ENCODE measurements at regions not wholly inside any gene's neighbourhood (a gene's known extent, or its start where the extent isn't known, plus 50 kb on each side); places are given as distances from the start of the nearest gene placed in this dataset.

DNA sequence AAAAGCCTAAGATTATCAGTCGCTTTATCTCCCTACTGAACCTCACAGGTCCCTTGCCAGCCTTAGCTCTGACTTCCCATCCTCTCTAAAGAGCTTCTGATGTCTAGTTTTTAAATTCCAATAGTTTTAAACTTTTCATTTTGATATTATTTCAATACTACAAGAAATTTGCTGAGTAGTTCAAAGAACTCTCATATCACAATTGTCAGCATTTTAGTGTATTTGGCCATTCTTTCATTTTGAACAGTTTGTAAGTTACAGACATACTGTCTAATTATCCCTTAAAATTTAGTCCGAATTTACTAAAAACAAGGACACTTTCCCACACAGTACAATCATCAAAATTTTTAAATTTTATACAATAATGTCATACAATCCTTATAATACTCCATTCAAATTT lies 666.8 kb upstream of the SETBP1 start:
- no peaks in the 10 kb centered on the region for H3K9me3 Mint-ChIP-seq

DNA sequence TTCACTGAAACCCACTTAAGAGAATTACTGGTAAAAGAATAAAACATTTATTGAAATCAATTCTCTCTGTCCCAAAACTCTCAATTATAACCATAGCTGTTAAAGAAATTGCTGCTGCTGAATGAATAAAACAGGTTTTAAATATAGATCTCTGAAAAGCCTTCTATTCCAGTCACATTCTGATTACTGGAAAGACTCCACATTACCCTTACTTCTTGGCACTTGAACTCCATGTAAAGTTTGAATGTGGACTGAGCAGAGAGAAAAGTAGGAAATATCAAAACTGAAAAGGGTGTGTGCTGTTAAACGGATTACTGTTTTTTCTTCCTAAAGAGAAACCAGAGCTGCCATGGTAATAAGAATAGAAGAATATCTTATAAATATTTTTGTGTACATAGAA lies 655.3 kb upstream of the SETBP1 start:
- Histone ChIP-seq H3K9ac (no peak overlapping the region), H3K27me3 (no peaks in the 10 kb centered on the region), H3K27ac (no peak overlapping the region), H3K36me3 (no peaks in the 10 kb centered on the region), H3K9me3 (ENCODE audit: low read depth) (peaks cover 4% of the 10 kb centered on the region), H2AFZ (replicated peaks) (no peak overlapping the region), H4K20me1 (ENCODE audit: low read depth) (no peaks in the 10 kb centered on the region), H3K79me2 (ENCODE audit: low read depth) (no peaks in the 10 kb centered on the region), H3K4me2 (no peak overlapping the region), H3K4me1 (no peaks in the 10 kb centered on the region), H3K4me3 (no peak overlapping the region), H3F3A (ENCODE audit: low read depth) (no peaks in the 10 kb centered on the region)
- Mint-ChIP-seq H3K4me1 (no peaks in the 10 kb centered on the region), H3K27ac (no peak overlapping the region), H3K27me3 (ENCODE audit: insufficient read depth, low read depth) (no peaks in the 10 kb centered on the region), H3K9me3 (peaks cover 19% of the 10 kb centered on the region), H3K36me3 (no peaks in the 10 kb centered on the region), H3K4me3 (no peak overlapping the region)
- no peak for DNase-seq (ENCODE audit: low spot score)
- no peak for TF ChIP-seq EZH2 (IDR thresholded peaks at IDR 0.05)
- TF ChIP-seq CTCF (IDR thresholded peaks at IDR 0.05) = no peak
- TF ChIP-seq EZH2phosphoT487 (IDR thresholded peaks at IDR 0.05) = no peak

More for the DNA sequence above, 666.8 kb upstream of the SETBP1 start:
- Histone ChIP-seq H3K36me3 (no peaks in the 10 kb centered on the region), H3K9me3 (ENCODE audit: low read depth) (no peaks in the 10 kb centered on the region), H3K4me3 (no peak overlapping the region), H3K4me1 (no peaks in the 10 kb centered on the region), H3F3A (ENCODE audit: low read depth) (no peaks in the 10 kb centered on the region), H4K20me1 (ENCODE audit: low read depth) (no peaks in the 10 kb centered on the region), H3K4me2 (no peak overlapping the region), H2AFZ (replicated peaks) (no peak overlapping the region), H3K27me3 (no peaks in the 10 kb centered on the region), H3K27ac (no peak overlapping the region), H3K79me2 (ENCODE audit: low read depth) (no peaks in the 10 kb centered on the region), H3K9ac (no peak overlapping the region)
- no peak overlapping the region for H3K27ac Mint-ChIP-seq
- TF ChIP-seq CTCF (IDR thresholded peaks at IDR 0.05) (no peak), EZH2 (IDR thresholded peaks at IDR 0.05) (no peak), EZH2phosphoT487 (IDR thresholded peaks at IDR 0.05) (no peak)
- no peak for DNase-seq (ENCODE audit: low spot score)
- H3K4me3 Mint-ChIP-seq = no peak overlapping the region
- no peaks in the 10 kb centered on the region for H3K36me3 Mint-ChIP-seq
- no peaks in the 10 kb centered on the region for H3K27me3 Mint-ChIP-seq (ENCODE audit: insufficient read depth, low read depth)
- no peaks in the 10 kb centered on the region for H3K4me1 Mint-ChIP-seq

DNA sequence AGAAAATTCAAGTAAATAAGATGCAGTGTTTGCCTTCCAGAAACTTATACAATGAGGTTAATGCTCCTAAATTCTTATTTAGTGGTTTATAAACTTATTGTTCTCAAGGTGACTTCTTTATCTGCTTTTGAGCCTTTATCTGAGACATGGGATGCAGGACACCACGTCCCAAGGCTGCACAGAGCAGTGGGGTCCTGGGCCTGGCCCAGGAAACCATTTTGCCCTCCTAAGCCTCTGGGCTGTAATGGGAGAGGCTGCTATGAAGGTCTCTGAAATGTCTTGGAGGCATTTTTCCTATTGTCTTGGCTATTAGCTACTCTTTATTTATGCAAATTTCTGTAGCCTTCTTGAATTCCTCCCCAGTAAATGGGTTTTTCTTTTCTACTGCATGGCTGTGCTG lies 652.6 kb upstream of the SETBP1 start:
- no peaks in the 10 kb centered on the region for H3K4me1 Mint-ChIP-seq
- Histone ChIP-seq H3K36me3 (no peaks in the 10 kb centered on the region), H3K9ac (no peak overlapping the region), H3F3A (ENCODE audit: low read depth) (no peaks in the 10 kb centered on the region), H3K4me2 (no peak overlapping the region), H3K27me3 (no peaks in the 10 kb centered on the region), H2AFZ (replicated peaks) (no peak overlapping the region), H3K4me3 (no peak overlapping the region), H4K20me1 (ENCODE audit: low read depth) (no peaks in the 10 kb centered on the region), H3K4me1 (no peaks in the 10 kb centered on the region), H3K79me2 (ENCODE audit: low read depth) (no peaks in the 10 kb centered on the region), H3K27ac (no peak overlapping the region), H3K9me3 (ENCODE audit: low read depth) (peaks cover 4% of the 10 kb centered on the region)
- H3K36me3 Mint-ChIP-seq = no peaks in the 10 kb centered on the region
- TF ChIP-seq EZH2 (IDR thresholded peaks at IDR 0.05) (no peak), CTCF (IDR thresholded peaks at IDR 0.05) (no peak), EZH2phosphoT487 (IDR thresholded peaks at IDR 0.05) (no peak)
- H3K27ac Mint-ChIP-seq = no peak overlapping the region
- no peaks in the 10 kb centered on the region for H3K27me3 Mint-ChIP-seq (ENCODE audit: insufficient read depth, low read depth)
- peaks cover 17% of the 10 kb centered on the region for H3K9me3 Mint-ChIP-seq
- no peak for DNase-seq (ENCODE audit: low spot score)
- H3K4me3 Mint-ChIP-seq = no peak overlapping the region

Data from neural progenitor cell (in vitro differentiated cells).